ENCODE measurements at regions not wholly inside any gene's neighbourhood (a gene's known extent, or its start where the extent isn't known, plus 50 kb on each side); places are given as distances from the start of the nearest gene placed in this dataset.

DNA sequence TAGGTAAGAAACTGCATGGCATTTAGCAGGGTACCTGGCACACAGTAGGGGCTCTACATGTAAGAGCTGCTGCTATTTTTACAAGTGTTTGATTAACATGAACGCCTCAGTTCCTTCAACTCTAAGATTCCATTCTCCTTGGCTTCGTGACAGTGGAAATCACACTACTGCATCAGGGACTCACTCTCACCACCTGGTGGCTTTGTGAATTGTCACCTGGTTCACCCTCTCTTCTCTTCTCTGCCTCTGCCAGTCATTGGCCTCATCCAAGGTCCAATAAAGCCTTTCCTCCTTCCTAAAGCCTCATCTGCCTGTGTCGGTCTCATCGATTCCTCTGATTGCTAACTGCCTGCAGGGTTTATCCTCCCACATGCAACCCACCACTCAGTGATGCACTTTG lies 476.4 kb downstream of the VRK1 start:
- no peak for DNase-seq

DNA sequence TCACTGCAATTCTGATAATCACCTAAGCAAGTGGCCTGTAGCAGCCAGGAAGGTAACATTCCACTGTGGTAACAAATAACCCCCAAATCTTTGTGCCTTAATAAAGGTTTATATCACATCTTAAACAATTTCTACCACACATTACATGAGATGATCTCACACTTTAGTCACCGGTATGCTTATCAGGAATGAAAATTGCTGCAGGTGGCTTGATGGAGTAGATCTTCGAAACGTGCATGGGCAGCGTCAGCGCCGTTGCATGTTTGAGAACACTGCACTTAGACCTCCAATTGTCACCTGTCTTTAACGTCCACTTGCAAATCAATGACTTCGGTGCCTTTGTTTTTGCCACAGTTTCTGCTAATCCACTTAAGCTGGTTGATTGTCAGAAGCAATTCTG lies 477.4 kb downstream of the VRK1 start:
- DNase-seq, result no peak

DNA sequence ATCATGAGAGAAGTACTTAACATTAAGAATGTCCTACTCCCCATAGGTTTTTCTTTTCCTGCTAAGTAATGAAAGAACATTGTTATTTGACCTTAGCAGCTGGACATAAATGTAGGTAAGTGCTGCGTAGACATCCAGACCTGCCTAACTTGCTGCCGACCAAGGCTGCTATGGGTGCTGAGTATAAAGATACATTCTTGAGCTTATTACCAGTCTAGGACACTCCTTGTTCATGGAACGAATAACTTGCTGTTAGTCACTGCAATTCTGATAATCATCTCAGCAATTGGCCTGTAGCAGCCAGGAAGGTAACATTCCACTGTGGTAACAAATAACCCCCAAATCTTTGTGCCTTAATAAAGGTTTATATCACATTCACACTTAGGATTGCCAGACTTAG lies 478.1 kb downstream of the VRK1 start:
- DNase-seq, result no peak

DNA sequence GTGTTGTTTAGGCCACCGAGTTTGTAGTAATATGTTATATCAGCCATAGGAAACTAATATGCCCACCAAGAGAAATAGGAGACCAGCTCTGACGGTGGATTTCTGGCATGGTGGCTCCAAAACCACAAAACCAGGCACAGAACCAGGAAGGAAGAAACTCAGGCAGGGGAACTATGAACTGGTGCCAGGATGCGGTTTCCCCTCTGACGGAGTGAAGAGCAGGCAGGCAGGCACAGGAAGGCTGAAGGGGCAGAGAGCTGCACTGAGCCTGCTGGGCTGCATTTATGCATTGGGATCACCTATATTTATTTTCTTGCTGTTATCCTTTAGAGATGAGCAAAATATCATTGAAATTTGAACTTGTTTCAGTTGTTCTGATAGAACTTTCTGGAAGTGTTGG lies 479.4 kb downstream of the VRK1 start:
- DNase-seq, result no peak

DNA sequence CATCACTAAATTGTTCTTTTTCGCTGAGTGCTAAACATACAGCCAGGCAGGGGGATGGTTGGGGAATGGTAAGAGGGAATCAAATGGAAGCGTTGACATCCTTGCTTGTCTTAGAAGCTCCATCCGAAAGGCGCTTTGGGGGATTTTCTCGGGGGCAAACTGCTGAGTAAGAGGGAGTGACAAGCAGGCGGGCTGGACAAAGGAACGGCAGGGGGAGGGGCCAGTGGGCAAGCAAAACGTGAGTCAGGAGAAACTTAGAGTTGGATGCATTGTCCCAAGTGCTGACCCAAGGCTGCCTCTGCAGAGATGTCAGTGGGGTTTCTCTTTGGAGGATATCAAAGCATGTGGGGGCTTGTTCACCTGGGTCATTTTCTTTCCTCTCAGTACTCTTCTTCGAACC lies 480.5 kb downstream of the VRK1 start:
- no peak for DNase-seq

DNA sequence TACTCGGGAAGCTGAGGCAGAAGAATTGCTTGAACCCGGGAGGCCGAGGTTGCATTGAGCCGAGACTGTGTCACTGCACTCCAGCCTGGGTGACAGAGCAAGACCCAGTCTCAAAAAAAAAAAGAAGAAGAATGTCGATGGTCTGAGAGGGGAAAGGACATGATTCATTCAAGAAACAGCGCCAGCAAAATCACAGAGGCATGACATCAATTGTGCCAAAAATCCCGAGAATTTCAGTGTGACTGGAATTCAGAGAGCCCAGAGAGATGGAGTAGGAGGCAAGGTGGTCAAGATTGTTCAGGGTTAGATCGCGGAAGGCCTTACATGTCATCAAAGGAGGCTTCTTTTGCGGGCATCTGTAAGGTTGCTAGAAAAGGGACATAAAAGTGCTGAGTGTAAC lies 483.3 kb downstream of the VRK1 start:
- DNase-seq, result no peak

DNA sequence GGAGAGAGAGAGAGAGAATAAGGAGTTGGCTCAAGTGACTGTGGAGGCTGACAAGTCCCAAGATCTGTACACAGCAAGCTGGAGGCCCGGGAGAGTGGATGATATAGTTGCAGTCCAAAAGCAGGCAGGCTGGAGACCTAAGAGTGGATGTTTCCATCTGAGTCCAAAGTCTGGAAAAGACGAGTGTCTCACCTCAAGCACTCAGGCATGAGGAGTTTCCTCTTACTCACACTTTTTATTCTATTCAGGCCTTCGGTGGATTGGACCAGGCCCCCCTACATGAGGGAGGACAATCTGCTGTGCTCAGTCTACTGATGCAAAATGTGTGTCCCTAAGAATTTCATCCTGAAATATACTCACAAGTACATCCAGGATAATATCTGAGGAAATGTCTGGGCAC lies 484.6 kb downstream of the VRK1 start:
- no peak for DNase-seq

DNA sequence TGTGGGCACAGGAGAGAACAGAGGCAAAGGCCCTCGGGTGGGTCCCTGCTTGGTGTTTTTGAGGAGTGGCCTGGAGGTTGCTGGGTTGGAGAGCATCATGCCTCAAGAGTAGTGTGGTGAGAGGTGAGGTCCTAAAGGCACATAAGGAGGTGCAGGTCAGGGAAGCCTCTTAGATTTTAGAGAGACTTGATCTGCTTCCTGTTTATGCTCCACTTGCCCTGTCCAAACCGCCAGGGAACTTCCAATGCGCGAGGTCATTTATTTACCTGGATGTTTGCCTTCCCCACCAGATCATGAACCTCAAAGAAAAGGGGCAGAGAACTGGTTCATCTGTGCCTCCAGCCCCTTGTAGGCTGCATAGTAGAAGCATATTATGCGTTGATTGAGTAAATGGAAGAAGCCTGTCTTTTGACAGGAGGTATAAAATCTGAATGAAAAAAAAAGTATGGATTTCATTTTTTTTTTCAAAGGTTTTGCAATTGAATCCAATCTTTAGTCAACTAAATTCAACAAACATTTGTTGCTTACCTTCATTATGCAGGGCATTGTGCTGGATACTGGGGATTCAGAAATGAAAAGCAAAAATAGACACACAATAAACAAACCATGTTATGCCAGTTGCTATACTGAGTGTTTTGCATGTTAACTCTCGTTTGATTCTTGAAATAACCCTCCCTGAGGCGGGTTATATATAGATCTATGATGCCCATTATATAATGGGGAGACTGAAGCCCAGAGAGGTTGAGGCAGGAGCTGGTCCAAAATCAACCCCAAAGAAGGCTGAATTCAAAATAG lies 485.2 kb downstream of the VRK1 start:
- DNase-seq, result no peak

DNA sequence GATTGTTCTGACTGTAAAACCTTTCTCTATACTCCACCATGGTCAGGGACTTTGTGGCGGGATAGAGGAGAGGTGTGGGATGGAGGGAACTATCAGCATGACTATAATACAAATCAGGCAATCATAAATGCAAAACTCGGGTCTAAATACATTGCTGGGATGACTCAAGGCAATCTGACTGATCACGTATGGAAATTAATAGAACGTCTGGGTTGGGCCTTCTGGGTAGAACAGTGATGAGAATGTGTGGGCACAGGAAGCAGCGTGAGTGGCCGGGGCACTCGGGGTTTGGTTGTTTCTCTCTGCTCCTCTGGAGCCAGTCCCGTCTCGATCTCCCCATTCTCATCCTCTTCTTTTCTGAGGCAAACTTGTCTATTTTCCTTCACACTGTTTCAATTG lies 485.8 kb downstream of the VRK1 start:
- no peak for DNase-seq

DNA sequence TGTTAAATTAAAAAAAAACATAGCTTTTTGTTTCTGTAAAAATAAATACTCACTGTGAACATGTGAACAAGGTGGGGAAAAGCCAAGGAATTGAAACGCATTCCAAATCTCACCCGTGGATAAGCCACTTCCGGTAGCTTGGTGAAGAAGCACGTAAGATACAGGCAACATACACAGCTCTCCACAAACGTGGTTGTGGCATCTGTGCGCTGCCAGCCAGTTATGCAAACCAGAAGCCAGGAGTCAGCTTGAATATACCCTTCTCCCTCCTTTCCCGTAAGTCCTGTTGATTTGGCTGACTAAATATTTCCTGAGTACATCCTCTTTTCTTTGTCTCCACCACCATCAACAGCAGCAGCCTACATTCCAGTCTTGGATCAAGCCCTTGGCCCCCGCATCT lies 486.2 kb downstream of the VRK1 start:
- DNase-seq, result no peak

DNA sequence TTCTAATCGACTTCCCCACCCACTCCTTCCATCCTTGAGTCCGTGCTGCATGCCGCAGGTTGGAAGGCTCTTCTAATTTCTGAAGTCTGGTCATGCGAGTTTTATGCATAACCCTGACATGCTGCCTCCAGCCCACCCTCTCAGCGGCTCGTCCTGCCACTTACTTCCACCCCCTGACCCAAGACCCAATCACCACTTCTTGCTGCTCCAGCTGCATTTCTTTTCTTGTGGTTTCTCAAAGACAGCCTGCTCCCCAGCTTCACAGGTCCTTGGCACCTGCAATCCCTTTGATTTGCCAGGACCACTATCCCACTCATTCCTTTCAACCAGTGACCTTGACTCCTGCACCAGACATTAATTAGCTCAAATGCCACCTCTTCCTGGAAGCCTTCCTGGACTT lies 486.7 kb downstream of the VRK1 start:
- DNase-seq, result no peak

DNA sequence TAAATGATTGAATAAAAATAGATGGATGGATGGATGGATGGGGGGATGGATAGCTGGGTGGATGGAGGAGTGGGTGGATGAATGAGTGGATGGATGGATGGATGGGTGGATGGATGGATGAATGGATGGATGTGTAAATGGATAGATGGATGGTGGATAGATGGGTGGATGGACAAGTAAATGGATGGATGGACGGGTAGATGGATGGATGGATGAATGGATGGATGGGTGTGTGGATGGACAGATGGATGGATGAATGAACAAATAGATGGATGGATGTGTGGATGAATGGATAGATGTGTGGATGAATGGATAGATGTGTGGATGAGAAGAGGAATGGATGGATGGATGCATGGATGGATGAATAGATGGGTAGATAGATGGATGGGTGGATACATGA lies 490.8 kb downstream of the VRK1 start:
- DNase-seq, result no peak

DNA sequence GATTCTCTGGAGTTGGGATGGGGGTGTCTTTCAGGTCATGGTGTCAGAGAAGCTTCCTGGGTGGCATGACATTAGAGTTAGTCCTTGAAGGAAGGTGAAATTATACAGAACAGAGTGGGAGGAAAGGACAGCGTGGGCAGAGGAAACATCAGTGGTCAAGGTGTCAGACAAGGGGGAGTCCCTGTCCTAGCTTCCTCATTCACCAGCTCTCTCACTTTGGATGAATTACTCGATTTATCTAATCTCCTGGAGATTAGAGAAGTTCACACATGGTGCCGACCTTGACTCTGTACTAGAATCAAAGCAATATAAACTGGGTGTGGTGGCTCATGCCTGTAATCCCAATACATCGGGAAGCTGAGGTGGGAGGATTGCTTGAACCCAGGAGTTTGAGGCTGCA lies 492.9 kb downstream of the VRK1 start:
- DNase-seq, result no peak

DNA sequence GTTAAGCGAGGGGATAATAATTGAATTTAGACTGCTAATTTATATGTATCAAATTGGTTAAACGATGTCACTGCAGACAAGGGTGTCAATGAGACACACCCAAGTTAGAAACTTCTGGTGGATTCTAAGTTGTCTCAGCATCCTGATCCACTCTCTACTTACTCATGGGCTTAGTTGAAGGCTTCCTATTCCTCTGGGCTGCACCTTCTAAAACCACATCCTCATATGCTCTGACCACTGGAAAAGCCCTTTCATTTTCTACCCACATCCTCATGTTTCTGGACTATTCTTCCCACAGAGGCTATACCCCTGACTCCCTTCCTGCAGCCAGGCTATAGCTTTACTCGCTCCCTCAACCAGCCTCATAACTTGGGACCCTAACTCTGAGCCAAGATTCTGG lies 493.8 kb downstream of the VRK1 start:
- DNase-seq, result no peak

DNA sequence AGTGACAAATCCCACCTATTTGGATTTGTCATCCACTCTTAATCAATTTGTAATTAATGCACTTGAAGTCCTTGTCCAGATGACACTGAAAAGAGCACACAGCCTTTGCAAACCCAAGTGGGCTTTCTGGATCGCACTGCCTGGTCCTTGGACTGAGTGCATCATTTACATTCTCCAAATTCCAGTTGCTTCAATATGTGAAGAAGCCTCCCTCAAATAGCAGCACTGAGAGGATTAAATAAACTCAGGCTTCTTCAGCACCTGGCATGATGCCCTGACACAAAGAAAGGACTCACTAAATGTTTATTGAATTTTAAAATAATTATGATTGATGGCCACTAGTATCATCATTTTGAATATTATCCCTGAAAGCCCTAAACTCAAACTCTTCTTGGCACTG lies 496.5 kb downstream of the VRK1 start:
- DNase-seq, result no peak

DNA sequence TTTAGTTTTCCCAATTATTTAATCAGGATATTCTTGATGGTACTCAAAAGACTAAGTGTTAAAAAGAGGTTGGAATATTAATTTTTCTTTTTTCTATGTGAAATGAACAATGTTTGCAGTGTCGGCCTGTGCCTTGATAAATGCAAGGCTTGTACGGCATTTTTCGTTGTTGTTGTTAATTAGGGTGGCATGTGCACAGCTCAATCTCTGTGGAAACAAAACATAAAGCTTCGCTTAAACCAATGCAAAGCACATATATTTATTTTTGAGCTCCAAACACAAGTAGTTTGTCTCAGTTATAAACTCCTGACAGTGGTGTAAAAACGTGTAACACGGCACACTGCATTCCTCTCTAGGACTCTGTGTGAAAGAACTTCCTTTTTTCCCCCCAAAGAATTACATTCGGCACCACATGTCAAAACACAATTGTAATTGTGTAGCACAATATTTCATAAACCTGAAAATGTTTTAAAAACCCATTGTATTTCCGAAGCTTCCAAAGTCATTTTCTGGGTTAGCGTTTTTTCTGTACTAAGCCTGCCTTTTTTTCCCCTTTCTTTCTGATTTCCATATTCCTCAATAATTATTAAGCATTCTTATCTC lies 498.0 kb downstream of the VRK1 start:
- DNase-seq, result no peak

DNA sequence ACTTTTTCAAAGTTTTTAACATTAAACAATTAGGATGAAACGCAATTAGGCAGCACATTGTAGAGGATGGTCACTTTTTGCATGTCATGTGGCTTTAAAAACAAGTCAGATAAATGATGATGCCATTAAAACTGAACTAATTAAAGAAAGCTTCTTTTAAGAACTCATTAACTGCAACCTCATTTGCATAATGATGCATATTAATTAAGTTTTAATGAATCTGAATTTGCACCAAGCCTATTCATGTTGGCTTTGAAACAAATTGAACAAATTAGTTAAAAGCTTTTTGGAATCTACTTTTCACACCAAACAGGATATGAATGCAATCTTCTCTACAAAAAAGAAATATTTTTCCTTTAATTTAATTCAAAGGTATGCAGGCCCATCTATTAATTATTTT lies 499.0 kb downstream of the VRK1 start:
- DNase-seq, result no peak

DNA sequence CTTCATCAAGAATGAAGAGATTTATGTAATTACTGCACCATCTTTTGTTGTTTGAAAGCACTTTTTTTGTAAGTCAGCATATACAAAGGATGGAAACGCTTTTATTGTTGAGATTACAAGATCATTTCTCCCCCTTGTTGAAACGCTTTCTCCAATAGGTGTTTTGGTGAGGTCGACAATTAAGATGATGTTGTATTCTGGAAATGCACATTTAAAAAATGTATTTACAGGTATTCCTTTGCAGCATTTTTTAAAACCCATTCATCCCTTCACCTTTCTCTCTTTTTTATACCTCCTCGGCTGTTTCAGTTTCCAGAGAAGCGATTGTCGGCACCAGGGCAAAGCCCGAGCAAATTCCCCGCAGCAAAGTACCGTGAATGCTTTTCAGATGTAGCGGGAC lies 499.9 kb downstream of the VRK1 start:
- DNase-seq, result no peak

DNA sequence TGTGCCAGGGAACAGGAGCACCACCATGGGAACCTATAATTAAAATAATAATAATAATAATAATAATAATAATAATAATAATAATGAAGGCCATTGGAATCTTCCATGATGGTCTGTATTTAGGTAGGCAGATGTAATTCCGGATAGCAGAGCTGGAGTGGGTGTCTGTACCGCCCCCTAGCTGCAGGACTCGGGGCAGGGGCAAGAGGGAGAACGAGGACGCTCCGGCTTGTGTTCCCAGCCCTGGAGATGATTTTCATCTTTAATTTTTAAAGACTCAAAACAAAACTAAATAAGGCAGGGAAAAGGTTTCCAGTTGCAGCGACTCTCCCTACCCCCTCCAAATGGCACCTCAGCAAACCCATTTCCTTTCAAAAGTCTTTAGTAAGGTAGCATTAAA lies 501.1 kb downstream of the VRK1 start:
- no peak for DNase-seq

DNA sequence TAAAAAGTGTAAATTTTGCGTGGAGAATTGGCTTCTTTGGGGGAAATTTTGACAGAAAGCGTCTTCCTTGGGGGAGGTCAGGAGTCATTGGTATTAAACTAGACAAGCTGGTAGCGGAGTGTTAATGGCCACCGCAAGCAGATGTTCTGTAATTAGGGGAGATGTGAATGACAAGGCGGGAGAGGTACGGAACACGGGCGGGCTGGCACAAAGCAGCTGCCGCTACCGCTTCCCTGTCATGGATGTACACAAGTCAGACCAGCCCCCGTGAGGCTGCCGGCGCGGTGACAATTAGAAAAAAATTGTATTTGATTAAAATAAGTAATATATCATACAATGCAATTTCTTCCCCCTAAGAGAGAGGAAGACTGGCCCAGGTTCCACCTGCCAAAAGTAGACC lies 501.6 kb downstream of the VRK1 start:
- no peak for DNase-seq

DNA sequence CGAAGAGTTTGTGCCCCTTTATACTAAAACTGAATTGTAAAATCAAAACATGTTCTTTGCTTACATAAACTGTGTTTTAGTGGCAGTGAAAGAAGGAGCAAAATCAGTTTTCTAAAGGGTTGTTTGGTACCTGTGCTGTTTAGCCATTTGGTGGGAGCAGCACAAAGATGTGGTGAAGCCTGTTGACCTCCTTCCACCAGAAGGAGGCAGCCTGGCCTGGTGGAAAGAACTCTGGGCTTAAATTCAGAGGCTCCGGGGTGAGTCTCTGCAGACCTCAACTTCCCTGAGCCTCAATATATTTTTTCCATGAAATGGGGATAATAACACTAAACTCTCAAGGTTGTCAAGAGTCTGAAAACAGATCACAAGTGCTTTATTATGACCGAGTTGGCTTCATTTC lies 502.5 kb downstream of the VRK1 start:
- DNase-seq, result no peak

DNA sequence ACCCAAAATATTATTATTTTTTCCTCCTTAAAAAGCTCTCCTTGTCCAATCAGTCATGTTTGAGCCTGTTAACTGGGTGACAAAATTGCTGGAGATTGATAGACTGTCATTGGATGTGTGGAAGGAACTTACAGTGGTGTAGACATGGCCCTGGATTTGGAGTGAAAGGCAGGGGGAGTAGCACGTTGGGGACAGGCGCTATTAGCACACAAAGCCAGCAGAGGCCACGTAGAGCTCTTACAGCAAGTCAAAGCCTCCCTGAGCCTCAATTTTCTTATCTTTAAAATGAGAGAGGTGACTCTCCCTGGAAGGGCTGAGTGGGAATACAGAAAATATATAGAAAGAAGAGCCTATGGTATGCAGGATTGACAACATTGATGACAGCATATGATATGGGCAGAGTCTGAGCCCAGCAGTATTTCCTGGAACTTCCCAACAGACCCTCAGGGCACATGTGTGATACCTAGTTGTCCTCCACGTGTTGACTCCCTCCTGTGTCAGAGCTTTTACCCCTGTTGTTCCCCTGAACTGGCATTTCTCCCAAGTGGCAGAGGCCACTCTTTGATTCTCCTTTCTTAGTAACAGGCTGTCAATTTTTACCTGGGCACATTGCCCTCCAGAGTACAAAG lies 504.9 kb downstream of the VRK1 start:
- DNase-seq, result no peak

DNA sequence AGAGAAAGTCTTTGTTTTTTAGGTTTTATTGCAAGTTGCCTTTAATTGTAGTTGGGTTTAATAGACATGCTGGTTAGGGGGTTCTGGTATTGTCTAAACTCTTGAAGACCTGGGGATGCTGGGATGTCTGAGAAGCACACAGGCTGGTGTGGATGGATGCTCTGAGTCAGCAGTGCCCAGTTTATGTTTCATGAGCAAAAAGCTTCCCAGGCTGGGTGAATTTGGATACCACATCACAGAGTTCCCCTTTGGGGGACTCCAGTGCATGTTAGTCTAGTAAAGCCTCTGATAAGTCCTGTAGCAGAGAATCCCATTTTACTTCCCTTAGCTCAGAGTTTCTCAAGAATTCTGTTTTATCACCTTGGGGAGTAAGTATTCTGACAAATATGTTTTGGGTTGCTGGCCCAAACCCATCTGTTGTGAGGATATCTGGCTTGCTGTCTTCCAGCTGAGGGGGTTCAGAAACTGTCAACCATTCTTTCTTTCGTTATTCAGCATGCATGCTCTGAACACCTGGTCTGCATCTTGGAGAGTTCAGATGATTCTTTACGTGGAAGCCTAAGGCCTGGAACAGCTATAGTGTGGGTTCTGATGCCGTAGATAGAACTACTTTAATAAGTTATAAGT lies 509.1 kb downstream of the VRK1 start:
- DNase-seq, result no peak

DNA sequence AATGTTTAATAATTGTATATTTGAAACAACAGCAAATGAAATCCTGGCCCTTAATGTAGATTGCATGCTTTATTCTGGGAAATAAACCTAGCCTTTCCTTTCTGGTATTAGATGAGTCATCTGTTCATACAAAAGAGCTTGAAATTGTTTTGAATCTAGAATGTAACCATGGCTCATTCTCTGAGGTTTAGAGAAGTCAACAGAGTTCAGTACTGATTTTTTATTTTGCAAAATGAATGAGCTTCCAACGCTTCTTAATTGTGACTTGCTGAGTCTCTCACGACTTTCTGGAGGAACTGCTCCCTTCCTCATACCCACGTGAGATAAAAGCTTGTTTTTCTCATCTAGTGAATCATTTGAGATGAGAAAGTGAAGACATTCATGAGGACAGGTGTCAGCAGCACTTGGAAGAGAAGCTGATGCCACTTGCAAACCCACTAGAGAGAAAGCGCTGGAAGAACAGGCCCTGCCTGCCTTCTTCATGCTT lies 509.6 kb downstream of the VRK1 start:
- no peak for DNase-seq

All from SHP77 (cell line).